ENCODE measurements at regions not wholly inside any gene's neighbourhood (a gene's known extent, or its start where the extent isn't known, plus 50 kb on each side); places are given as distances from the start of the nearest gene placed in this dataset.

DNA sequence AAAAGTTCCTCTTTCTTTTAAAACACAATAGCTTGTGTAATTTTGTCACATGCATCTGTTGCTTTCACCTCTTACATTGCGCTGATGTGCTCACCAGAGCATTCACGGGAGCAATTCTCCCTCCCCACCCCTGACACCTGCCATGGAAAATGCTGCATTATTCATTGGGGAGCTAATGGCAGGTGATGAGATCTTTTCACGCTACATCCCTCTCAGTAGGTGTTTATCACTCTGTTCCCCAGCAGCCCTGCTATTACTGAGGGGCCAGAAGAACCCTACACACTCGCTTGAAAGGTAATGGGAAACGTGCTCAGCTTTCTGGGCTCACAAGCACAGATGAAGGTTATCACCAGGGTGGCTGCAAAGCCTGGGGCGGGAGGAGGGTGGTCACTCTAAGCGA is 398.0 kb downstream of the PSAT1 start:
- TF ChIP-seq, protein P1, sequence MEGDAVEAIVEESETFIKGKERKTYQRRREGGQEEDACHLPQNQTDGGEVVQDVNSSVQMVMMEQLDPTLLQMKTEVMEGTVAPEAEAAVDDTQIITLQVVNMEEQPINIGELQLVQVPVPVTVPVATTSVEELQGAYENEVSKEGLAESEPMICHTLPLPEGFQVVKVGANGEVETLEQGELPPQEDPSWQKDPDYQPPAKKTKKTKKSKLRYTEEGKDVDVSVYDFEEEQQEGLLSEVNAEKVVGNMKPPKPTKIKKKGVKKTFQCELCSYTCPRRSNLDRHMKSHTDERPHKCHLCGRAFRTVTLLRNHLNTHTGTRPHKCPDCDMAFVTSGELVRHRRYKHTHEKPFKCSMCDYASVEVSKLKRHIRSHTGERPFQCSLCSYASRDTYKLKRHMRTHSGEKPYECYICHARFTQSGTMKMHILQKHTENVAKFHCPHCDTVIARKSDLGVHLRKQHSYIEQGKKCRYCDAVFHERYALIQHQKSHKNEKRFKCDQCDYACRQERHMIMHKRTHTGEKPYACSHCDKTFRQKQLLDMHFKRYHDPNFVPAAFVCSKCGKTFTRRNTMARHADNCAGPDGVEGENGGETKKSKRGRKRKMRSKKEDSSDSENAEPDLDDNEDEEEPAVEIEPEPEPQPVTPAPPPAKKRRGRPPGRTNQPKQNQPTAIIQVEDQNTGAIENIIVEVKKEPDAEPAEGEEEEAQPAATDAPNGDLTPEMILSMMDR (IDR thresholded peaks at IDR 0.05; ENCODE audit: insufficient read depth, low read length, poor library complexity, severe bottlenecking), result no peak
- TF ChIP-seq EZH2phosphoT487 (conservative IDR thresholded peaks at IDR 0.05; ENCODE audit: low read length), result no peak
